Mesenchymal stem cell (in vitro differentiated cells and primary cell): ENCODE measurements at regions not wholly inside any gene's neighbourhood (a gene's known extent, or its start where the extent isn't known, plus 50 kb on each side); places are given as distances from the start of the nearest gene placed in this dataset.

Experiments
- DNase-seq: peaks from one replicate; pipeline ENCODE4 v3.0.0-alpha.2; 2013
- H2AFZ ChIP-seq: one replicate; pipeline ENCODE4 v1.6.1; 2013; ENCODE audit warnings: low read depth, mild to moderate bottlenecking, control low read depth, inconsistent platforms, low read length, moderate library complexity
- H2AK5ac ChIP-seq: 2 replicates; pipeline ENCODE4 v1.6.1; 2013; ENCODE audit warnings: low read length, moderate library complexity, mild to moderate bottlenecking, inconsistent platforms; ENCODE audit not compliant: severe bottlenecking
- H2BK120ac ChIP-seq: one replicate; pipeline ENCODE4 v1.6.1; 2013; ENCODE audit warnings: low read depth, mild to moderate bottlenecking, inconsistent platforms, low read length, moderate library complexity
- H2BK12ac ChIP-seq, 2 experiments: one replicate each; pipeline ENCODE4 v1.6.1; 2013; ENCODE audit warnings: inconsistent platforms in 2 of 2, low read length in 2 of 2, mild to moderate bottlenecking in 2 of 2, moderate library complexity in 2 of 2, control low read depth in 1 of 2
- H2BK15ac ChIP-seq: one replicate; pipeline ENCODE4 v1.6.1; 2013; ENCODE audit warnings: mild to moderate bottlenecking, low read depth, inconsistent platforms; ENCODE audit not compliant: poor library complexity, severe bottlenecking
- H2BK5ac ChIP-seq: 2 replicates; pipeline ENCODE4 v1.6.1; 2013; ENCODE audit warnings: low read depth, mild to moderate bottlenecking, low read length, control low read depth, inconsistent platforms; ENCODE audit not compliant: poor library complexity, severe bottlenecking
- H3K14ac ChIP-seq, 2 experiments: one replicate each; pipeline ENCODE4 v1.6.1; 2013; ENCODE audit warnings: inconsistent platforms in 2 of 2, low read length in 2 of 2, control low read depth in 1 of 2, mild to moderate bottlenecking in 1 of 2, moderate library complexity in 1 of 2
- H3K18ac ChIP-seq, 2 experiments: one replicate each; pipeline ENCODE4 v1.6.1; 2013; ENCODE audit warnings: inconsistent platforms in 2 of 2, low read length in 2 of 2, control low read depth in 1 of 2, low read depth in 1 of 2, mild to moderate bottlenecking in 1 of 2
- H3K23ac ChIP-seq, 2 experiments: one replicate each; pipeline ENCODE4 v1.6.1; 2013; ENCODE audit warnings: inconsistent platforms in 2 of 2, low read length in 2 of 2, mild to moderate bottlenecking in 2 of 2, moderate library complexity in 2 of 2, control low read depth in 1 of 2
- H3K27ac ChIP-seq: 2 replicates; pipeline ENCODE4 v1.5.1; 2013; ENCODE audit warnings: mild to moderate bottlenecking, moderate library complexity, low read length, control low read depth, inconsistent platforms; ENCODE audit not compliant: poor library complexity, severe bottlenecking
- H3K27me3 ChIP-seq, 2 experiments: 2 replicates each; pipeline versions ENCODE4 v1.6.1 to v1.7.0; 2013; ENCODE audit warnings: low read length in 2 of 2, mild to moderate bottlenecking in 2 of 2, moderate library complexity in 2 of 2, control low read depth in 1 of 2, inconsistent platforms in 1 of 2; ENCODE audit not compliant: control insufficient read depth in 1 of 2, insufficient read depth in 1 of 2
- H3K36me3 ChIP-seq, 2 experiments: 2 replicates each; pipeline versions ENCODE4 v1.6.1 to v1.7.0; 2013; ENCODE audit warnings: low read length in 2 of 2, control low read depth in 1 of 2, inconsistent platforms in 1 of 2, low read depth in 1 of 2, mild to moderate bottlenecking in 1 of 2; ENCODE audit not compliant: insufficient read depth in 2 of 2, control insufficient read depth in 1 of 2
- H3K4ac ChIP-seq, 2 experiments: one replicate each; pipeline ENCODE4 v1.6.1; 2013; ENCODE audit warnings: inconsistent platforms in 2 of 2, low read length in 2 of 2, mild to moderate bottlenecking in 2 of 2, moderate library complexity in 2 of 2, control low read depth in 1 of 2, low read depth in 1 of 2
- H3K4me1 ChIP-seq: 2 replicates; pipeline ENCODE4 v1.6.1; 2013; ENCODE audit warnings: low read depth, low read length, control low read depth; ENCODE audit not compliant: control insufficient read depth, insufficient read depth
- H3K4me2 ChIP-seq: 2 replicates; pipeline ENCODE4 v1.6.1; 2013; ENCODE audit warnings: low read length, mild to moderate bottlenecking, inconsistent platforms; ENCODE audit not compliant: poor library complexity, severe bottlenecking
- H3K4me3 ChIP-seq, 2 experiments: 2 replicates each; pipeline versions ENCODE4 v1.5.1 to v1.7.0; 2013; ENCODE audit warnings: low read length in 2 of 2, mild to moderate bottlenecking in 2 of 2, control low read depth in 1 of 2, low read depth in 1 of 2; ENCODE audit not compliant: insufficient read depth in 1 of 2
- H3K79me1 ChIP-seq: replicated peaks from 2 replicates; pipeline ENCODE4 v1.6.1; 2013; ENCODE audit warnings: mild to moderate bottlenecking, control low read depth, low read length, inconsistent platforms; ENCODE audit not compliant: poor library complexity, severe bottlenecking
- H3K9ac ChIP-seq: 2 replicates; pipeline ENCODE4 v1.7.0; 2013; ENCODE audit warnings: mild to moderate bottlenecking, low read length, moderate library complexity
- H3K9me3 ChIP-seq: 2 replicates; pipeline ENCODE4 v1.7.0; 2013; ENCODE audit warnings: mild to moderate bottlenecking, low read length; ENCODE audit not compliant: control insufficient read depth
- H4K8ac ChIP-seq: one replicate; pipeline ENCODE4 v1.6.1; 2013; ENCODE audit warnings: inconsistent platforms, mild to moderate bottlenecking, low read length, moderate library complexity
- H4K91ac ChIP-seq: one replicate; pipeline ENCODE4 v1.6.1; 2013; ENCODE audit warnings: mild to moderate bottlenecking, low read length, inconsistent platforms
- WGBS: methylation state at CpG from one replicate; pipeline ENCODE4 v1.1.7; 2013; ENCODE audit warnings: mixed read lengths; 5-methylcytosine and 5-hydroxymethylcytosine counted together

GRCh38 chr17:77546772-77547241 lies 406.0 kb downstream of the SEC14L1 start:
- H2BK15ac ChIP-seq = peak overlapping the region; percentile 18
- H2BK120ac ChIP-seq = no peak overlapping the region
- peaks cover 56 to 59% of the 10 kb centered on the region in 2 experiments for H3K27me3 ChIP-seq
- H3K23ac ChIP-seq = no peak overlapping the region
- H2BK12ac ChIP-seq = no peak overlapping the region
- no peak overlapping the region for H4K8ac ChIP-seq
- DNase-seq = no peak
- H3K9me3 ChIP-seq = peaks cover 3% of the 10 kb centered on the region
- 25% methylated on average over 12 of the region's 13 CpGs for WGBS
- H3K18ac ChIP-seq = no peak overlapping the region
- peaks cover 2% of the 10 kb centered on the region for H3K4me1 ChIP-seq
- H3K79me1 ChIP-seq = no peaks in the 10 kb centered on the region
- no peak overlapping the region for H2AFZ ChIP-seq
- no peak overlapping the region for H3K14ac ChIP-seq
- H2AK5ac ChIP-seq = no peak overlapping the region
- no peak overlapping the region for H3K4me3 ChIP-seq
- no peak overlapping the region for H4K91ac ChIP-seq
- H3K4me2 ChIP-seq = no peak overlapping the region
- no peak overlapping the region for H2BK5ac ChIP-seq
- H3K9ac ChIP-seq = no peak overlapping the region
- no peak overlapping the region for H3K4ac ChIP-seq
- no peaks in the 10 kb centered on the region for H3K36me3 ChIP-seq
- no peak overlapping the region for H3K27ac ChIP-seq

- Histone ChIP-seq H3K27me3 (peaks cover 54 to 59% of the 10 kb centered on the region in 2 experiments), H3K36me3 (no peaks in the 10 kb centered on the region), H2AFZ (no peak overlapping the region), H3K18ac (no peak overlapping the region), H4K91ac (no peak overlapping the region), H3K9me3 (peaks cover 3% of the 10 kb centered on the region), H3K4ac (no peak overlapping the region), H3K27ac (no peak overlapping the region), H2BK12ac (no peak overlapping the region), H3K14ac (no peak overlapping the region), H2BK5ac (no peak overlapping the region), H2BK120ac (no peak overlapping the region), H3K79me1 (no peaks in the 10 kb centered on the region), H3K4me3 (no peak overlapping the region), H4K8ac (no peak overlapping the region), H3K4me1 (peaks cover 2% of the 10 kb centered on the region), H3K9ac (no peak overlapping the region), H3K4me2 (no peak overlapping the region), H3K23ac (no peak overlapping the region), H2BK15ac (no peak overlapping the region), H2AK5ac (no peak overlapping the region)
- 73% methylated on average over 5 of the region's 5 CpGs for WGBS
- DNase-seq = no peak
These were observed 408.2 kb downstream of the SEC14L1 start for GRCh38 chr17:77548967-77549366.

- Histone ChIP-seq H3K14ac (no peak overlapping the region), H4K8ac (no peak overlapping the region), H2BK120ac (no peak overlapping the region), H2AFZ (no peak overlapping the region), H2BK15ac (no peak overlapping the region), H3K27ac (no peak overlapping the region), H3K9ac (no peak overlapping the region), H3K27me3 (peaks cover 46 to 52% of the 10 kb centered on the region in 2 experiments), H3K36me3 (no peaks in the 10 kb centered on the region), H2BK12ac (no peak overlapping the region), H3K4ac (no peak overlapping the region), H3K4me1 (peaks cover 2% of the 10 kb centered on the region), H3K9me3 (peaks cover 3% of the 10 kb centered on the region), H3K23ac (no peak overlapping the region), H2BK5ac (no peak overlapping the region), H3K4me2 (no peak overlapping the region), H2AK5ac (no peak overlapping the region), H3K18ac (no peak overlapping the region), H4K91ac (no peak overlapping the region), H3K79me1 (no peaks in the 10 kb centered on the region), H3K4me3 (no peak overlapping the region)
- DNase-seq = no peak
- 57% methylated on average over 10 of the region's 10 CpGs for WGBS
These were observed 408.7 kb upstream of the TNRC6C start for GRCh38 chr17:77549726-77550366.

DNA sequence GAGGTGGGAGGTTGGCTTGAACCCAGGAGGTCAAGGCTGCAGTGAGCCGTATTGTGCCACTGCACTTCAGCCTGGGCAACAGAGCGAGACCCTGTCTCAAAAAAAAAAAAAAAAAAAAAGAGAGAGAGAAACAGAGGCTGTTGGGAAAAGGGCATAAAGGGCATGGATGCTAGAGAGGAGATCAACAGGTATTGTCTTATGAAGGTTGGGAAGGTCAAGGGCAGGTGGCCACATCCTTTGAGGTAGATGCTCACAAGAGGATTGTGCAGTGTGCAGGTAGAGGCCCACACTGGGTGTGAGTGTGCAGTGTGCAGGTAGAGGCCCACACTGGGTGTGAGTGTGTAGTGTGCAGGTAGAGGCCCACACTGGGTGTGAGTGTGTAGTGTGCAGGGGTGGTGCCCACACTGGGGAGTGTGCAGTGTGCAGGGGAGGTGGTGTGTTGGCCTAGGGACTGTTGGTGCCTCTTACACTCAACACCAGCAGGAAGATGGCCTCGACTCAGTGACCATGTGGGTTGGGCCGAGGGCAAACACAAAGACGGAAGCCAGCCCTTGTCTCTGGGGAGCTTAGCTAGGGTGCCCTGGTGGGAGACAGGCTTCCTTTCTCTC lies 404.9 kb upstream of the TNRC6C start:
- DNase-seq = no peak
- no peak overlapping the region for H3K9ac ChIP-seq
- no peak overlapping the region for H2BK5ac ChIP-seq
- no peaks in the 10 kb centered on the region for H3K9me3 ChIP-seq
- H4K91ac ChIP-seq = no peak overlapping the region
- no peak overlapping the region for H2AK5ac ChIP-seq
- 84% methylated on average over 5 of the region's 5 CpGs for WGBS
- H3K36me3 ChIP-seq = no peaks in the 10 kb centered on the region
- no peak overlapping the region for H3K18ac ChIP-seq
- H3K27ac ChIP-seq = no peak overlapping the region
- no peak overlapping the region for H2BK120ac ChIP-seq
- no peak overlapping the region for H4K8ac ChIP-seq
- no peak overlapping the region for H3K4me3 ChIP-seq
- H3K4me1 ChIP-seq = peaks cover 5% of the 10 kb centered on the region
- no peak overlapping the region for H2BK15ac ChIP-seq
- H3K27me3 ChIP-seq = peaks cover 54 to 70% of the 10 kb centered on the region in 2 experiments
- no peak overlapping the region for H2AFZ ChIP-seq
- no peaks in the 10 kb centered on the region for H3K79me1 ChIP-seq
- no peak overlapping the region for H3K23ac ChIP-seq
- H3K14ac ChIP-seq = no peak overlapping the region
- H3K4ac ChIP-seq = no peak overlapping the region
- H3K4me2 ChIP-seq = no peak overlapping the region
- H2BK12ac ChIP-seq = no peak overlapping the region
